Smooth muscle cell (in vitro differentiated cells): ENCODE measurements at regions not wholly inside any gene's neighbourhood (a gene's known extent, or its start where the extent isn't known, plus 50 kb on each side); places are given as distances from the start of the nearest gene placed in this dataset.

Experiments used
- DNase-seq: peaks from one replicate; lab custom pipeline; 2025; ENCODE audit not compliant: unreplicated experiment; lab: John Stamatoyannopoulos, UW
- H2AFZ ChIP-seq: fragments of 200-600 bp; sonication (generic); 2 replicates; pipeline ENCODE4 v1.6.0; 2016; ENCODE audit warnings: antibody characterized with exemption, low read depth, mild to moderate bottlenecking
- H3F3A ChIP-seq: fragments of 200-600 bp; sonication (generic); 2 replicates; pipeline ENCODE4 v1.6.0; 2017; ENCODE audit warnings: antibody characterized with exemption, low read depth
- H3K27ac ChIP-seq: fragments of 200-600 bp; sonication (generic); 2 replicates; pipeline ENCODE4 v1.5.1; 2016; ENCODE audit warnings: low read depth, mild to moderate bottlenecking
- H3K27me3 ChIP-seq: fragments of 200-600 bp; sonication (generic); 2 replicates; pipeline ENCODE4 v1.6.1; 2016; ENCODE audit warnings: low read depth, mild to moderate bottlenecking
- H3K36me3 ChIP-seq: fragments of 200-600 bp; sonication (generic); 2 replicates; pipeline ENCODE4 v1.5.1; 2016; ENCODE audit warnings: low read depth
- H3K4me1 ChIP-seq: fragments of 200-600 bp; sonication (generic); 2 replicates; pipeline ENCODE4 v1.5.1; 2016; ENCODE audit warnings: low read depth
- H3K4me2 ChIP-seq: fragments of 200-600 bp; sonication (generic); 2 replicates; pipeline ENCODE4 v1.6.0; 2016; ENCODE audit warnings: mild to moderate bottlenecking
- H3K4me3 ChIP-seq: fragments of 200-600 bp; sonication (generic); 2 replicates; pipeline ENCODE4 v1.5.1; 2016; ENCODE audit warnings: mild to moderate bottlenecking
- H3K79me2 ChIP-seq: fragments of 200-600 bp; sonication (generic); 2 replicates; pipeline ENCODE4 v1.6.0; 2016; ENCODE audit warnings: low read depth, mild to moderate bottlenecking
- H3K9ac ChIP-seq: fragments of 200-600 bp; sonication (generic); 2 replicates; pipeline ENCODE4 v1.6.0; 2016; ENCODE audit warnings: low read depth
- H3K9me3 ChIP-seq: fragments of 200-600 bp; sonication (generic); replicated peaks from 2 replicates; pipeline ENCODE4 v1.5.1; 2016; ENCODE audit warnings: low read depth
- H4K20me1 ChIP-seq: fragments of 200-600 bp; sonication (generic); 2 replicates; pipeline ENCODE4 v1.6.0; 2016; ENCODE audit warnings: low read depth
- WGBS: methylation state at CpG from one replicate; pipeline ENCODE4 v1.1.7; 2016; ENCODE audit warnings: low lambda C conversion rate; 5-methylcytosine and 5-hydroxymethylcytosine counted together
- TF ChIP-seq, protein P1 (sequence below): fragments of 200-600 bp; sonication (generic); IDR thresholded peaks from 2 replicates; pipeline ENCODE4 v1.5.1; 2017; ENCODE audit warnings: borderline replicate concordance, mild to moderate bottlenecking, antibody characterized with exemption; ENCODE audit not compliant: insufficient read depth, poor library complexity, severe bottlenecking

GRCh38 chr13:26995159-26995558, 176.5 kb downstream of the USP12 start:
- Histone ChIP-seq H3K4me1 (no peaks in the 10 kb centered on the region), H3K4me2 (peak overlapping the region; percentile 57), H3K36me3 (no peaks in the 10 kb centered on the region), H4K20me1 (no peaks in the 10 kb centered on the region), H2AFZ (no peak overlapping the region), H3K27ac (no peak overlapping the region), H3K27me3 (peaks cover 4% of the 10 kb centered on the region), H3F3A (no peaks in the 10 kb centered on the region), H3K4me3 (no peak overlapping the region), H3K79me2 (no peaks in the 10 kb centered on the region), H3K9me3 (no peaks in the 10 kb centered on the region), H3K9ac (no peak overlapping the region)
- DNase-seq: no peak
- WGBS: 82% methylated on average over 3 of the region's 3 CpGs
- TF ChIP-seq, protein P1, sequence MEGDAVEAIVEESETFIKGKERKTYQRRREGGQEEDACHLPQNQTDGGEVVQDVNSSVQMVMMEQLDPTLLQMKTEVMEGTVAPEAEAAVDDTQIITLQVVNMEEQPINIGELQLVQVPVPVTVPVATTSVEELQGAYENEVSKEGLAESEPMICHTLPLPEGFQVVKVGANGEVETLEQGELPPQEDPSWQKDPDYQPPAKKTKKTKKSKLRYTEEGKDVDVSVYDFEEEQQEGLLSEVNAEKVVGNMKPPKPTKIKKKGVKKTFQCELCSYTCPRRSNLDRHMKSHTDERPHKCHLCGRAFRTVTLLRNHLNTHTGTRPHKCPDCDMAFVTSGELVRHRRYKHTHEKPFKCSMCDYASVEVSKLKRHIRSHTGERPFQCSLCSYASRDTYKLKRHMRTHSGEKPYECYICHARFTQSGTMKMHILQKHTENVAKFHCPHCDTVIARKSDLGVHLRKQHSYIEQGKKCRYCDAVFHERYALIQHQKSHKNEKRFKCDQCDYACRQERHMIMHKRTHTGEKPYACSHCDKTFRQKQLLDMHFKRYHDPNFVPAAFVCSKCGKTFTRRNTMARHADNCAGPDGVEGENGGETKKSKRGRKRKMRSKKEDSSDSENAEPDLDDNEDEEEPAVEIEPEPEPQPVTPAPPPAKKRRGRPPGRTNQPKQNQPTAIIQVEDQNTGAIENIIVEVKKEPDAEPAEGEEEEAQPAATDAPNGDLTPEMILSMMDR: no peak

- no peak overlapping the region for H3K4me3 ChIP-seq
- no peak overlapping the region for H3K9ac ChIP-seq
- H3K27me3 ChIP-seq: peaks cover 2% of the 10 kb centered on the region
- 94% methylated on average over 3 of the region's 3 CpGs for WGBS
- no peaks in the 10 kb centered on the region for H3F3A ChIP-seq
- TF ChIP-seq, protein P1: no peak
- H4K20me1 ChIP-seq: no peaks in the 10 kb centered on the region
- H3K79me2 ChIP-seq: no peaks in the 10 kb centered on the region
- DNase-seq: no peak
- H3K4me1 ChIP-seq: no peaks in the 10 kb centered on the region
- H3K36me3 ChIP-seq: no peaks in the 10 kb centered on the region
- H3K4me2 ChIP-seq: no peak overlapping the region
- no peaks in the 10 kb centered on the region for H3K9me3 ChIP-seq
- no peak overlapping the region for H2AFZ ChIP-seq
- H3K27ac ChIP-seq: no peak overlapping the region
Measured at GRCh38 chr13:26993780-26994179, 177.8 kb downstream of the USP12 start.

- no peak overlapping the region for H3K27ac ChIP-seq
- H3K79me2 ChIP-seq: no peaks in the 10 kb centered on the region
- H2AFZ ChIP-seq: no peak overlapping the region
- no peaks in the 10 kb centered on the region for H3K9me3 ChIP-seq
- no peaks in the 10 kb centered on the region for H3K4me1 ChIP-seq
- H3K36me3 ChIP-seq: no peaks in the 10 kb centered on the region
- TF ChIP-seq, protein P1: no peak
- H3K4me3 ChIP-seq: no peak overlapping the region
- no peaks in the 10 kb centered on the region for H4K20me1 ChIP-seq
- H3K4me2 ChIP-seq: no peak overlapping the region
- H3K9ac ChIP-seq: no peak overlapping the region
- H3F3A ChIP-seq: no peaks in the 10 kb centered on the region
- WGBS: 87% methylated on average over 4 of the region's 4 CpGs
- H3K27me3 ChIP-seq: no peaks in the 10 kb centered on the region
- no peak for DNase-seq
Measured at GRCh38 chr13:26992951-26993719, 178.5 kb downstream of the USP12 start.
